ENCODE measurements at regions not wholly inside any gene's neighbourhood (a gene's known extent, or its start where the extent isn't known, plus 50 kb on each side); places are given as distances from the start of the nearest gene placed in this dataset.

GRCh38 chr21:31564439-31564838 lies 95.1 kb upstream of the SOD1 start:
- DNase-seq: no peak

DNA sequence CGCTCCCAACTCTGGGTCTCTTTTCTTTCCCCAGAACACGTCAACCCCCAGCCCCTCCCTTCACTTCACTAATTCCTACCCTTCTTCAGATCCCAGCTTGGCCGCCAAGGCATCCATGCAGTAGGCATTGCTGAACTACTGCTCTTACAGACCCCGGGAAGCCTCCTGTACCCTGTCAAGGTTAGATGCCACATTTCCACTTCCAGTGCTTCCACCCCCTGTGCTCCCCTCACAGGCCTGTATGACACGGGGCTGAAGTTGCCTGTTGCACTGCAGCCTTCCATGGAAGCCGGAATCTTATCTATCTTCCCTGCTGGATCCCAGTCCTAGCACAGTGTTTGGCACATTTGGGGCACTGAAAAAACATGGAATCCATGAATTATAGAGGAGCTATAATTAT lies 99.0 kb upstream of the SOD1 start:
- DNase-seq: no peak

GRCh38 chr21:31559368-31560119 lies 99.9 kb upstream of the SOD1 start:
- peak; percentile 83 for DNase-seq

GRCh38 chr21:31558962-31559367 lies 100.5 kb upstream of the SOD1 start:
- DNase-seq: peak; percentile 83

- peak; percentile 16 for DNase-seq
Observed at GRCh38 chr21:31558189-31558961, 101.1 kb upstream of the SOD1 start.

DNA sequence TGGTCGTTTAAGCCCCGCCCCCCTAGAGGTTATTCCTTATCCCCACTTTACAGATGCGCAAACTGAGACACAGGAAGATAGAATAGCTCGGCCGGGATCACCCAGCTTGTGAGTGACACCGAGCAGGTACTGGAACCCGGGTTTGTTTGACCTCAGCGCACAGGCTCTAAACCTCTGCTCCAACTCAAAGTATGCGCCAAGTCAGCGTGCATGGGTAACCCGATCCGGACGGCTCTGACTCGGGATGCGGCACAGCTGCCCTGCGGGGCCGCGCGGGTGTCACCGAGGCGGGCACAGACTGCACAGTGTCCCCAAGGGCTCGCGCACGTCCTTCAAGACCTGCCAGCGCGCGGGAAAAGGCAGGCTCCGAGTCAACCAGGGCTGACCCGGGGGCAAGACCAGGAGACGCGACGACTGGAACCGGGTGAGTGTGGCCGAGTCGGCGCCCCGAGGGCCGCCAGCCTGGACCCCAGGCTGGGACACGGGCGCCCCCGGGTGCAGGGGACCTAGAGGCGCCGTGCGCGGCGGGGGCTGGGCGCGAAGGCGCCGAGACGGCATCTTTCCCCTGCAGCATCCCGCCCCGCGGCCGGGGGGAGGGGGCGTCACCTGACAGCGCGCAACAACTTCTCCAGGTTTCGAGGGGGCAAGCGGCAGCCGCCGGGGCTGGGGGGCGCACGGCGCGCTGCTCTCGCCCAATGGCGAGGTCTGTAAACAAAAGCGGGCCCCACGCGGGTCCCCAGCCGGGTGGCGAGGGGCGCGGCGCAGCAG lies 101.9 kb upstream of the SOD1 start:
- DNase-seq: peak; percentile 3

DNA sequence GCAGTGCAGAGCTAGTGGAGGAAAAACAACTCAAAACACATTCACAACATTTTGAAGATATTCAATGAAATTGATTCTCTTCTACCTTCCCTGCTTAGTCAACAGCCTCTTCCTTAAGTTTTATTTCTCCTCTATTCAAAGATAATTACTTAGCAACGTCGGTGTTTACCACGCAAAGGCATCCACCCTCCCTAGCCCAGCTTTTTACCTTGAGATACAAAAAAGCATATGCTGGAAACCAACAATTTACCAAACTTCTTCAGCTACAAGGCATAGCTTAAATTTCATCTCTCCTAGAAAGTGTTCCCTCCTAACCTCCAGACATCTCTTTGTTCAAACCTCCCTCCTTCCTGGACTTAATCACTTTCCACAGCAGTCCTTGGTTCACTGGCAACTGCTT lies 102.8 kb upstream of the SOD1 start:
- DNase-seq: no peak

GRCh38 chr21:31555741-31556191 lies 103.7 kb upstream of the SOD1 start:
- DNase-seq: no peak

DNA sequence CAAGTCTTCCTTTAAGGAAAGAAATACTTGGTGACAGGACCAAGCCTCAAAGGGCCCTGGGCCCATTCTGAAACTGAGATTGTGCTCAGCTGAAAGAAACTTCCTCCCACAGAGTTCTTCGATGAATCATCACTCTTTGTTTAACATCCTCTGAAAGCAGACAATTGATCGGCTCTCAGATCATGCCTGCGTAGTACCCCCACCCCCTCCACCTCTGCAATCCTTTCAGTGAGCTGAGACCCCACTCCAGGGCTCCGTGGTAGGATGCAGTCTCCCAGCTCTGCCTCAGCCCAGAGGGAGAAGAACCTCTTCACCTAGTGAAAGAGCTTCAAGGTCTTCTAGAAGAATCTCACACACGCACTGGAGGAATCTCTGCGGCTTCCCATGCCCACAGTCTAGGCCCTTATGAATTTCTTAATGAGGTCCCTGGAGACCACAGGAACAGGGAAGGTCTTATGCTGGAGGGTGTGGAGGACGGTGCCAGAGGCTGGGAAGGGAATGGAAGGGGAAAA lies 104.9 kb upstream of the SOD1 start:
- DNase-seq: peak; percentile 2

- DNase-seq: no peak
Observed at GRCh38 chr21:31553926-31554325, 105.6 kb upstream of the SOD1 start.

- DNase-seq: no peak
Observed at GRCh38 chr21:31553461-31553860, 106.0 kb upstream of the SOD1 start.

GRCh38 chr21:31552826-31553225 lies 106.7 kb upstream of the SOD1 start:
- no peak for DNase-seq

- no peak for DNase-seq
Observed at GRCh38 chr21:31550070-31550469, 109.4 kb upstream of the SOD1 start.

DNA sequence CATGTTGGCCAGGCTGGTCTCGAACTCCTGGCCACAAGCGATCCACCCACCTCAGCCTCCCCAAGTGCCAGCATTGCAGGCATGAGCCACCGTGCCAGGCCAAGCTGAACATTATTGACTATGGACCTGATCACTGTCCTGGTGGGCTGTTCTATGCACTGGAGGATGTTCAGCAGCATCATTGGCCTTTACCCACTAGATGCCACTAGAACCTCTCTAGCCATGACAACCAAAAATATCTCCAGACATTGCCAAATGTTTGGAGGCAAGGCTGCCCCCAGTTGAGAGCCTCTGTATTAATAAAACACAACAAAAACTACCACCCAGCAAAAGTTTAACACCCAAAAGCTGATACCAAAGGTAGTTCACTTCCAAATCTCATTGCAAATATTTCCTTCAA lies 110.8 kb upstream of the SOD1 start:
- DNase-seq: no peak

DNA sequence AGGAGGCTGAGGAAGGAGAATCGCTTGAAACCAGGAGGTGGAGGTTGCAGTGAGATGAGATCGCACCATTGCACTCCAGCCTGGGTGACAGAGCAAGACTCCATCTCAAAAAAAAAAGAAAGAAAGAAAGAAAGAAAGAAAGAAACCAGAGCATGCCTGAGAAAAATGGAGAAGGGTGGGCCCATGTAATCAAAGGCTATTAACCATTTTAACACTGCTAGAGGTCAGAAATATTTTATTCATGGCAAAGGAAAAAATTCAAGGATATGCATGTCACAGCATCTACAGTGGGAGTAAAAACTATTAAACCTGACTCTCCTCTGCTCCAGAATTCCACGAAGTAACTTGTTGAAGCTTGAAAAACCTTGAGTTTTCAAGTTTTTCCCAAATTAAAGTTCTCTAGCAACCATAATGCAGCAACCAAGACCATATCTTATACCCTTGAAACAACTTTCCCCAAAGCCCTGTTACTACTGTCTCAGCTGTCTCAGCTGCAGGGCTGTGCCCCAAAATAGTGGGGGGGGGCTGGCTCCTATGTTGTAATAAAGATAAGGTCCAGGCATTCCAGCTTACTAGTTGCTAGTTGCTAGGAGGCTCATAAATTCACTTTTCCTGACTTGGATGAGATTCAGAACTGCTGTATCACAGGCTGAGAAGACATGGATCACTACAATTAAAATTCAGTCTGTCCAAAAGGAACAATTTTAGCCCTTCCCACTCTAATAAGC lies 112.9 kb upstream of the SOD1 start:
- DNase-seq: no peak

DNA sequence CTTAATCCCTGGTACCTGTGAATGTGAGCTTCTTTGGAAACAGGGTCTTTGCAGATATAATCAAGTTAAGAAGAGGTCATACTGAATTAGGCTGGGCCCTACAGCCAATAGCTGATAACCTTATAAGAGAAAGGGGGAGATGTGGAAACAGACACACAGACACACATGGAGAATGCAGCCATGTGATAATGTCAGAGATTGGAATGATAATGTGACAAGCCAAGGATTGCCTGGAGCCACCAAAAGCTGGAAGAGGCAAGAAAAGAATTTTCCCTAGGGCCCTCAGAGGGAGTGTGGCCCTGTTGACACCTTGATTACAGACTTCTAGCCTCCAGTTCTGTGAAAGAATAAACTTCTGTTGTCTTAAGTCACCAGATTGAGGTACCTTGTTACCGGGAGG lies 114.5 kb upstream of the SOD1 start:
- DNase-seq: no peak

DNA sequence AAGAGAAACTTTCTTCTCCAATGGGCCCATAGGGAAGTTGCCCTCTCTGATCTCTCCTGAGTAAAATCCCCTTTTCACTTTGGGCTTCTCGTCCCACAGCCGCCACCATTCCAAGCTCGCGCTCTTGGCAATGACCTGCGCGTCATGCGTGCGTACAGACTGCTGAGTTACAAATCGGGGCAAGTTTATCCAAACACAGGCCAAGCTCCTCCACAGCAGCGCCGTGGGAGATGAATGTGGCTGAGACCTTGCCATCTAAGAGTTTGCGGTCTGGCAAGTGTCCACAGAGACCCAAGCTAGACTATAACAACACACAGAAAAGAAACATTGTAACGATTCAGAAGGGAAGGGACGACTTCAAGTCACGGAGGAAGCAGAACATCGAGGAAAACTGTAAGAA lies 116.3 kb upstream of the SOD1 start:
- DNase-seq: no peak

GRCh38 chr21:31538816-31539215 lies 120.7 kb upstream of the SOD1 start:
- DNase-seq: no peak

DNA sequence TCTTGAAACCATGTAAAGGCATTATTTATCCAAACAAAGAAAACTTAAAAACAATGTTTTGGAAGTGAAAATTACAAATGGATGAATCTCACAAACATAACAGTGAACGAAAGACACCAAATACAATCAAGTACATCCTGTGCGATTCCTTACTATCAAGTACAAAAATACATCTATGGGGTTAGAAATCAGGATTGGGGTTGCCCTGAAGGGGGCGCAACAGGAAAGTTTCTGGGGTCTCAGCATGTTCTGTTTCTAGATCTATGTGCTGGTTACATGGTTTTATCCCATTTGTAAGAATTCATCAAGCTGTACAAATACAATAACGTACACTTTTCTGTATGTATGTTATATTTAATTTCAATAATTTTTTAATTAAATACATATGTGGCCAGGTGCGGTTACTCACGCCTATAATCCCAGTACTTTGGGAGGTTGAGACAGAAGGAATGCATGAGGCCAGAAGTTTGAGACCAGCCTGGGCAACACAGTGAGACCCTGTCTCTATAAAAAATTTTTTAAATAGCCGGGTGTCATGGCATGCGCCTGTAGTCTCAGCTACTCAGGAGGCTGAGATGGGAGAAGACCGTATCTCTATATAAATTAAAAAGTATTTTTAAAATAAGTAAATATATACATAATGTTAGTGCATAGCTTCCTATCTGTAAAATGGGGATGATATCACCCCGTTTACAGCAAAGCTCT lies 121.5 kb upstream of the SOD1 start:
- no peak for DNase-seq

DNA sequence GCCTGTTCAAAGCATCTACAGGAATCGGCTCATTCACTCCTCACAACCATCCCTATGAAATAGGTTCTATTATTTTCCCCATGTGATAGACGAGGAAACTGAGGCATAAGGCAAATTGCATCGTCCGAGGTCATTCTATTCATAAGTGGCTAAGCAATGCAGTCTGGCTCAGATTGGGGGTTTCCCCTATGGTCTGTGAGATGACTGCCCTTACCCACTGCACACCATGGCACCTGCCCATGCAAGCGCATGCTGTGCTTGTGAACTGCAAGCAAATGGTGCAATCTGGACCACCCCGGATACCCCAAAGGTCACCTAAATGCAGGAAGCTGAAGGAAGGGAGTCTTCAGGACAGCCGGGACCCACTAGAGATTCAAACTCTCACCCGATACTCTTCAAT lies 123.4 kb upstream of the SOD1 start:
- no peak for DNase-seq

GRCh38 chr21:31531967-31532366 lies 127.5 kb upstream of the SOD1 start:
- DNase-seq: no peak

Measured in activated effector memory CD4-positive, alpha-beta T cell treated with Interleukin-2 at 50 U/mL for 16 hours (primary cell).